Gastroesophageal sphincter (tissue), 3 donors: ENCODE measurements at regions not wholly inside any gene's neighbourhood (a gene's known extent, or its start where the extent isn't known, plus 50 kb on each side); places are given as distances from the start of the nearest gene placed in this dataset.

Source experiments
- CTCF ChIP-seq, 4 experiments: fragments of 200-600 bp in 2 of 4; fragments of 450-650 bp in 2 of 4; sonication (generic) in 1 of 4; IDR thresholded peaks; one replicate each; pipeline ENCODE4 v1.5.1; 2017 to 2019; ENCODE audit warnings: antibody characterized with exemption in 4 of 4, mild to moderate bottlenecking in 2 of 4, moderate library complexity in 2 of 4
- EP300 ChIP-seq: sonication (generic); formaldehyde crosslinking; IDR thresholded peaks from one replicate; pipeline ENCODE4 v1.6.1; 2017; ENCODE audit warnings: antibody characterized with exemption, mild to moderate bottlenecking
- POLR2A ChIP-seq, 2 donors: fragments of 450-650 bp; IDR thresholded peaks; one replicate each; pipeline ENCODE4 v1.6.1; 2017; ENCODE audit warnings: antibody characterized with exemption in 2 of 2, mild to moderate bottlenecking in 2 of 2, moderate library complexity in 1 of 2
- POLR2AphosphoS5 ChIP-seq: sonication (generic); formaldehyde crosslinking; IDR thresholded peaks from one replicate; pipeline ENCODE4 v1.6.1; 2017; ENCODE audit warnings: antibody characterized with exemption

GRCh38 chr12:92516277-92516600 lies 186.6 kb upstream of the PLEKHG7 start:
- no peak for TF ChIP-seq CTCF (IDR thresholded peaks at IDR 0.05)
- no peak for TF ChIP-seq POLR2AphosphoS5
- TF ChIP-seq POLR2A (IDR thresholded peaks at IDR 0.05): no peak
- no peak for TF ChIP-seq EP300
